ENCODE measurements at regions not wholly inside any gene's neighbourhood (a gene's known extent, or its start where the extent isn't known, plus 50 kb on each side); places are given as distances from the start of the nearest gene placed in this dataset.

GRCh38 chr7:25774675-25775074, 377.3 kb upstream of the NFE2L3 start:
- no peak for TF ChIP-seq POLR2AphosphoS5 (IDR thresholded peaks at IDR 0.05)
- TF ChIP-seq CTCF (IDR thresholded peaks at IDR 0.05; ENCODE audit: poor library complexity, severe bottlenecking), result no peak
- TF ChIP-seq TAF1 (IDR thresholded peaks at IDR 0.05; ENCODE audit: low read depth), result no peak
- no peak for TF ChIP-seq MXI1 (conservative IDR thresholded peaks at IDR 0.05; ENCODE audit: poor library complexity, severe bottlenecking)
- TF ChIP-seq EP300 (conservative IDR thresholded peaks at IDR 0.05; ENCODE audit: poor library complexity, severe bottlenecking), result no peak

Measured in neural cell (in vitro differentiated cells).